ENCODE measurements at regions not wholly inside any gene's neighbourhood (a gene's known extent, or its start where the extent isn't known, plus 50 kb on each side); places are given as distances from the start of the nearest gene placed in this dataset.
"Not testable (repeated sequence)": the region's sequence is repeated elsewhere in the genome, so short reads cannot be mapped to it uniquely, and the experiment has no call there.

- H3K9me3 ChIP-seq: no peaks in the 10 kb centered on the region
- intact Hi-C loops (cut with DNase I; ENCODE audit: low total_unique reads): no loop called here
- H3K36me3 ChIP-seq: no peaks in the 10 kb centered on the region
- no peak overlapping the region for H3K4me3 ChIP-seq
- TF ChIP-seq POLR2A (IDR thresholded peaks at IDR 0.05) (no peak), POLR2AphosphoS5 (IDR thresholded peaks at IDR 0.05) (no peak), CTCF (IDR thresholded peaks at IDR 0.05) (no peak)
- H3K4me1 ChIP-seq: no peaks in the 10 kb centered on the region
- DNase-seq (ENCODE audit: low spot score in 2 of 2): no peak
- no peak overlapping the region for H3K27ac ChIP-seq
- no peaks in the 10 kb centered on the region for H3K27me3 ChIP-seq
Measured at GRCh38 chr1:101178341-101178687, 58.5 kb upstream of the S1PR1 start.

GRCh38 chr1:101175886-101176285, 60.9 kb upstream of the S1PR1 start:
- Histone ChIP-seq H3K36me3 (no peaks in the 10 kb centered on the region), H3K9me3 (no peaks in the 10 kb centered on the region), H3K27me3 (no peaks in the 10 kb centered on the region), H3K4me3 (no peak overlapping the region), H3K27ac (no peak overlapping the region), H3K4me1 (no peaks in the 10 kb centered on the region)
- DNase-seq (ENCODE audit: low spot score in 2 of 2): no peak
- intact Hi-C loops (cut with DNase I; ENCODE audit: low total_unique reads): no loop called here
- no peak for TF ChIP-seq POLR2AphosphoS5 (IDR thresholded peaks at IDR 0.05)
- no peak for TF ChIP-seq CTCF (IDR thresholded peaks at IDR 0.05)
- TF ChIP-seq POLR2A (IDR thresholded peaks at IDR 0.05): no peak

DNA sequence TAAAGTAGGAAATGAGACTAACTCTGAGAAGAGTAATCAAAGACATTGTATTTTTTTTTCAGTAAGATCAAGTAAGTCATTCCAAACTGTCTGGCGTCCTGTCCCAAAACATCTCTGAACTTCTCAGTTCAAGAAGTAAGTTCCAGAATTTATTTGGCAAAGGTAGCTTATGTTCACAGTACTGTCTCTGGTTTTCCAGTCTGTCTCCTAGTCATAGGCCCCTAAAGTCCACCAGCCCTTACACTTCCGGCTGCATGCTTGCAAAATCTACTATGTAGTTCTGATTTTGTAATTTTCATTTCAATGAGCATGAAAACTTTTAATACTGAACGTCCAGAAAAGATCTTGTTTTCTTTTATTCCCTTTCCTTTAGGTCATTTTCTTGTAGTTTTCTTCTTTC, 61.4 kb upstream of the S1PR1 start:
- DNase-seq (ENCODE audit: low spot score in 2 of 2): no peak
- no peak overlapping the region for H3K4me3 ChIP-seq
- H3K27me3 ChIP-seq: no peaks in the 10 kb centered on the region
- H3K9me3 ChIP-seq: no peaks in the 10 kb centered on the region
- intact Hi-C loops (cut with DNase I; ENCODE audit: low total_unique reads): no loop called here
- H3K36me3 ChIP-seq: no peaks in the 10 kb centered on the region
- TF ChIP-seq CTCF (IDR thresholded peaks at IDR 0.05): no peak
- no peak for TF ChIP-seq POLR2A (IDR thresholded peaks at IDR 0.05)
- TF ChIP-seq POLR2AphosphoS5 (IDR thresholded peaks at IDR 0.05): no peak
- no peak overlapping the region for H3K27ac ChIP-seq
- no peaks in the 10 kb centered on the region for H3K4me1 ChIP-seq

DNA sequence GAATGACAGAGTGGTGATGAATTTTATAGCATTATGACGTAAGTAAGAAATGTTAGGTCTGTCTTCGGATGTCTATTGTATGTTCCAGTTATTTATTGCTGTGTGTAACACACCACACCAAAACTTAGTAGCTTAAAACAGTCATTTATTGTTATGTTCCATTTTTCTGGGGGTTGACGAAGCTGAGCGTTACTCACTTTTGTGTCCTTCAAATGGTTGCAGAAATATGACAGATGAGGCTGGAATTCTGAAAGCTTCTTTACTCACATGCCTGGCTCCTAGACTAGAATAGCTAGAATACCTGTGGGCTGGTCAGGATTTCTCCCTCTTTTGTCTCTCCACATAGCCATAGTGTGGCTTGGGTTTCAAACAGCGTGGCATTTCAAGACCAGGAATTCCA, 62.1 kb upstream of the S1PR1 start:
- Histone ChIP-seq H3K4me1 (no peaks in the 10 kb centered on the region), H3K27me3 (no peaks in the 10 kb centered on the region), H3K27ac (no peak overlapping the region), H3K4me3 (no peak overlapping the region), H3K9me3 (no peaks in the 10 kb centered on the region), H3K36me3 (no peaks in the 10 kb centered on the region)
- TF ChIP-seq CTCF (IDR thresholded peaks at IDR 0.05) (no peak), POLR2A (IDR thresholded peaks at IDR 0.05) (no peak), POLR2AphosphoS5 (IDR thresholded peaks at IDR 0.05) (no peak)
- no peak for DNase-seq (ENCODE audit: low spot score in 2 of 2)
- intact Hi-C loops (cut with DNase I; ENCODE audit: low total_unique reads): no loop called here

GRCh38 chr1:101174298-101174697, 62.5 kb upstream of the S1PR1 start:
- intact Hi-C loops (cut with DNase I; ENCODE audit: low total_unique reads); H3K27me3 ChIP-seq; H3K9me3 ChIP-seq; DNase-seq (ENCODE audit: low spot score in 2 of 2); H3K27ac ChIP-seq; H3K4me1 ChIP-seq; H3K4me3 ChIP-seq; H3K36me3 ChIP-seq: not testable (repeated sequence)

DNA sequence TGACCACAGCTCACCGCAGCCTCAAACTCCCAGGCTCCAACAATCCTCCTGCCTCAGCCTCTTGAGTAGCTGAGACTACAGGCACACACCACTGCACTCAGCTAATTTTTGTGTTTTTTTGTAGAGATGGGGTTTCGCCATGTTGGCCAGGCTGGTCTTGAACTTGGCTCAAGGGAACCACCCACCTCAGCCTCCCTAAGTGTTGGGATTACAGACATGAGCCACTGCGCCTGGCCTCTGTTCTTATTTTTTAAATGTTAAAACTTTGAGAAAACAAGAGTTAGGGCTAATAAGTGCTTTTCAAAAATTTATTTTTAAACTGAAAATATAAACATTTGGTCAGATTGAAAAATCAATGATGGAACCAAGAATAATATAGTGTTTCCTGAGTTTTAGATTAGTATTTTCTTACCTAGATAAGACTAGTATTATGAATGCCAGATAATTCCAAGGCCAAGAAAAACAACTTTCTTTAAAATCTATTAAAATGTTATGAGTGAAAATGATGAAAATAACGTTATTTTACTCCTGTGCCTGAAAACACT, 66.2 kb upstream of the S1PR1 start:
- Histone ChIP-seq H3K36me3 (no peaks in the 10 kb centered on the region), H3K9me3 (no peaks in the 10 kb centered on the region), H3K4me1 (no peaks in the 10 kb centered on the region), H3K27ac (no peak overlapping the region), H3K27me3 (no peaks in the 10 kb centered on the region), H3K4me3 (no peak overlapping the region)
- TF ChIP-seq POLR2AphosphoS5 (IDR thresholded peaks at IDR 0.05): no peak
- TF ChIP-seq CTCF (IDR thresholded peaks at IDR 0.05): no peak
- no peak for TF ChIP-seq POLR2A (IDR thresholded peaks at IDR 0.05)
- intact Hi-C loops (cut with DNase I; ENCODE audit: low total_unique reads): no loop called here
- no peak for DNase-seq (ENCODE audit: low spot score in 2 of 2)
